ENCODE measurements at regions not wholly inside any gene's neighbourhood (a gene's known extent, or its start where the extent isn't known, plus 50 kb on each side); places are given as distances from the start of the nearest gene placed in this dataset.
"Not testable (repeated sequence)": the region's sequence is repeated elsewhere in the genome, so short reads cannot be mapped to it uniquely, and the experiment has no call there.

- TF ChIP-seq CTCF (IDR thresholded peaks at IDR 0.05); EZH2 (IDR thresholded peaks at IDR 0.05; ENCODE audit: borderline replicate concordance, insufficient read depth, low read depth, low read length, poor library complexity, severe bottlenecking): not testable (repeated sequence)
These were observed 146.9 kb upstream of the APOOL start for GRCh38 chrX:84856791-84857190.

Measured in B cell (primary cell).